Esophagus squamous epithelium (tissue), 4 donors: ENCODE measurements at regions not wholly inside any gene's neighbourhood (a gene's known extent, or its start where the extent isn't known, plus 50 kb on each side); places are given as distances from the start of the nearest gene placed in this dataset.

Experiments used
- POLR2A ChIP-seq, 4 donors: fragments of 450-650 bp; IDR thresholded peaks; one replicate each; pipeline ENCODE4 v1.6.1; 2017; ENCODE audit warnings: antibody characterized with exemption in 4 of 4, mild to moderate bottlenecking in 4 of 4, moderate library complexity in 3 of 4
- TF ChIP-seq, protein P1 (sequence below), 6 experiments: fragments of 450-650 bp in 4 of 6; fragments of 200-600 bp in 2 of 6; sonication (generic) in 2 of 6; IDR thresholded peaks; one replicate each; pipeline ENCODE4 v1.5.1; 2016 to 2019; ENCODE audit warnings: antibody characterized with exemption in 6 of 6, mild to moderate bottlenecking in 4 of 6, moderate library complexity in 4 of 6

- TF ChIP-seq, protein P1, sequence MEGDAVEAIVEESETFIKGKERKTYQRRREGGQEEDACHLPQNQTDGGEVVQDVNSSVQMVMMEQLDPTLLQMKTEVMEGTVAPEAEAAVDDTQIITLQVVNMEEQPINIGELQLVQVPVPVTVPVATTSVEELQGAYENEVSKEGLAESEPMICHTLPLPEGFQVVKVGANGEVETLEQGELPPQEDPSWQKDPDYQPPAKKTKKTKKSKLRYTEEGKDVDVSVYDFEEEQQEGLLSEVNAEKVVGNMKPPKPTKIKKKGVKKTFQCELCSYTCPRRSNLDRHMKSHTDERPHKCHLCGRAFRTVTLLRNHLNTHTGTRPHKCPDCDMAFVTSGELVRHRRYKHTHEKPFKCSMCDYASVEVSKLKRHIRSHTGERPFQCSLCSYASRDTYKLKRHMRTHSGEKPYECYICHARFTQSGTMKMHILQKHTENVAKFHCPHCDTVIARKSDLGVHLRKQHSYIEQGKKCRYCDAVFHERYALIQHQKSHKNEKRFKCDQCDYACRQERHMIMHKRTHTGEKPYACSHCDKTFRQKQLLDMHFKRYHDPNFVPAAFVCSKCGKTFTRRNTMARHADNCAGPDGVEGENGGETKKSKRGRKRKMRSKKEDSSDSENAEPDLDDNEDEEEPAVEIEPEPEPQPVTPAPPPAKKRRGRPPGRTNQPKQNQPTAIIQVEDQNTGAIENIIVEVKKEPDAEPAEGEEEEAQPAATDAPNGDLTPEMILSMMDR (IDR thresholded peaks at IDR 0.05), result no peak
- no peak for TF ChIP-seq POLR2A (IDR thresholded peaks at IDR 0.05)
Measured at GRCh38 chr5:173479711-173480110, 136.7 kb downstream of the BOD1 start.
